ENCODE measurements at regions not wholly inside any gene's neighbourhood (a gene's known extent, or its start where the extent isn't known, plus 50 kb on each side); places are given as distances from the start of the nearest gene placed in this dataset.

DNA sequence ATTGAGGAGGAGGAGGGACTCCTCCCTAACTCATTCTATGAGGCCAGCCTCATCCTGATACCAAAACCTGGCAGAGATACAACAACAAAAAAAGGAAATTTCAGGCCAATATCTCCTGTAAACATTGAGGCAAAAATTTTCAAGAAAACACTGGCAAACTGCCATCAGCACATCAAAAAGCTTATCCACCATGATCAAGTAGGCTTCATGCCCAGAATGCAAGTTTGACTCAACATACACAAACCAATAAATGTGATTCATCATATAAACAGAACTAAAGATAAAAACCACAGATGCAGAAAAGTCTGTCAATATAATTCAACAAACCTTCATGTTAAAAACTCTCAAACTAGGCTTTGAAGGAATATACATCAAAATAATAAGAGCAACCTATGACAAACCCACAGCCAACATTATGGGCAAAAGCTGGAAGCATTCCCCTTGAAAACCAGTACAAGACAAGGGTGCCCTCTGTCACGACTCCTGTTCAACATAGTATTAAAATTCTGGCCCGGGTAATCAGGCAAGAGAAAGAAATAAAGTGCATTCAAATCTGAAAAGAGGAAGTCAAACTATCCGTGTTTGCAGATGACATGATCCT is 1014.3 kb downstream of the CBLN2 start:
- TF ChIP-seq, protein P1, sequence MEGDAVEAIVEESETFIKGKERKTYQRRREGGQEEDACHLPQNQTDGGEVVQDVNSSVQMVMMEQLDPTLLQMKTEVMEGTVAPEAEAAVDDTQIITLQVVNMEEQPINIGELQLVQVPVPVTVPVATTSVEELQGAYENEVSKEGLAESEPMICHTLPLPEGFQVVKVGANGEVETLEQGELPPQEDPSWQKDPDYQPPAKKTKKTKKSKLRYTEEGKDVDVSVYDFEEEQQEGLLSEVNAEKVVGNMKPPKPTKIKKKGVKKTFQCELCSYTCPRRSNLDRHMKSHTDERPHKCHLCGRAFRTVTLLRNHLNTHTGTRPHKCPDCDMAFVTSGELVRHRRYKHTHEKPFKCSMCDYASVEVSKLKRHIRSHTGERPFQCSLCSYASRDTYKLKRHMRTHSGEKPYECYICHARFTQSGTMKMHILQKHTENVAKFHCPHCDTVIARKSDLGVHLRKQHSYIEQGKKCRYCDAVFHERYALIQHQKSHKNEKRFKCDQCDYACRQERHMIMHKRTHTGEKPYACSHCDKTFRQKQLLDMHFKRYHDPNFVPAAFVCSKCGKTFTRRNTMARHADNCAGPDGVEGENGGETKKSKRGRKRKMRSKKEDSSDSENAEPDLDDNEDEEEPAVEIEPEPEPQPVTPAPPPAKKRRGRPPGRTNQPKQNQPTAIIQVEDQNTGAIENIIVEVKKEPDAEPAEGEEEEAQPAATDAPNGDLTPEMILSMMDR (IDR thresholded peaks at IDR 0.05; ENCODE audit: low read depth, low read length, missing control alignments), result no peak
- H3K4me3 ChIP-seq (replicated peaks; ENCODE audit: low read depth, low read length), result no peak overlapping the region
- no peak for DNase-seq (ENCODE audit: extremely low read depth, low read depth)

DNA sequence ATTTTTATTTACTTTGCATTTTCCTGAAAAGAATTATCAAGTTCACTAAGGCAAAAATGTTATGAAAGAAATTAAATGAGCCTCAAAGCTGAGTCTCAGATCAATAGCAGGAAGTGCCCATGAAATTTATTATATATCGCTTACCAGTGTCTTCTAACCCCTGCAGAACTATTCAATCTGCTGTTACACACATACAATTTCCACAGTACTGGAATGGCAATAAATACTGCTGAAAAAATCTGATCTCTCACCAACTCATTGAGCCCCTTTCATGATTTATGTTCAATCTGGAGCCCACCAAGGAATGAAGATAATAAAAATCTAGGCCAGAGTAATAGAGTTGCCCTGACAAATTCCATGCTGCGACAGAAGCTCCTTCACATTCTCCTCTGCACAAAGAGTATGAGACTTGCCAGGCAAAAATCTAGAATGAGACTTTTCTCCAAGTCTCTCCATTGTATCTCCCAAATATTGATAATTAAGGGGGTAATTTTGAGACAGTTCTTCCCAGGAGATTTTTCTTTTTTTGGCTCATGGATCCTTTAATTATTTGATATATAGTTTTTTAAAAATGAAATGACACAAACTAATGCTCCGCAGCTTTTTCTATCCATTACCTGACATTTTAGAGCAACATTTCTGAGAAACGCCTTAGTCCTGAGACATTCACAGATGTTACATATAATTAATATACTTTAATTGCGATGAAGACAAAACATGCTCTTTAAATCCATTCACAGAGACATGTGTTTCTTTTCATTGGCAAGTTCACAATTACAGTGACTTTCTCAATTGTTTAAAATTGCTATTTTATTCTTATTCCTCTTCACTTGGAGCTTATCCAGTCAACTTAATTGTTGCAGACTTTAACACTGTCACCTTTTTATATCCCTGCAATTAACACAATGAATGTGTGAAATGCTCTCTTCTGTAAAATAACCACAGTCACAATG is 1020.4 kb downstream of the CBLN2 start:
- TF ChIP-seq, protein P1 (IDR thresholded peaks at IDR 0.05; ENCODE audit: low read depth, low read length, missing control alignments), result no peak
- no peak for DNase-seq (ENCODE audit: extremely low read depth, low read depth)
- no peak overlapping the region for H3K4me3 ChIP-seq (replicated peaks; ENCODE audit: low read depth, low read length)

DNA sequence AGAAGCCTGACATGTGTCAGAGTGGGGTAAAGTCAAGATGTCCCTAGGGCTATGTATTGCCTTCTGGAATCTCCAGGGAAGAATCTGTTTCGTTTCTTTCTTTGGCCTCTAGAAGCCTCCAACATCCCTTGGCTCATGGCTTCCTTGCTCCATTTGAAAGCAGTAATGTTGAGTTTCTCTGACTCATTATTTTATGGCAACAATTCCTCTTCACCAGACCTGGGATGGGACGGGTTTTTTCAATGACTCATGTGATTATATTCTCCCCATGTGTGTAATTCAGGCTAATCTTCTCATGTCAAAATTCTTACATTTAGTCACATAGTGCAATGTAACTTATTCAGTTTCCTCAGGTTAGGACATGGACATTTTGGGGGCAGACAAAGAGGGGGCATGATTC is 1038.6 kb downstream of the CBLN2 start:
- DNase-seq (ENCODE audit: extremely low read depth, low read depth), result no peak
- TF ChIP-seq, protein P1 (IDR thresholded peaks at IDR 0.05; ENCODE audit: low read depth, low read length, missing control alignments), result no peak
- no peak overlapping the region for H3K4me3 ChIP-seq (replicated peaks; ENCODE audit: low read depth, low read length)

DNA sequence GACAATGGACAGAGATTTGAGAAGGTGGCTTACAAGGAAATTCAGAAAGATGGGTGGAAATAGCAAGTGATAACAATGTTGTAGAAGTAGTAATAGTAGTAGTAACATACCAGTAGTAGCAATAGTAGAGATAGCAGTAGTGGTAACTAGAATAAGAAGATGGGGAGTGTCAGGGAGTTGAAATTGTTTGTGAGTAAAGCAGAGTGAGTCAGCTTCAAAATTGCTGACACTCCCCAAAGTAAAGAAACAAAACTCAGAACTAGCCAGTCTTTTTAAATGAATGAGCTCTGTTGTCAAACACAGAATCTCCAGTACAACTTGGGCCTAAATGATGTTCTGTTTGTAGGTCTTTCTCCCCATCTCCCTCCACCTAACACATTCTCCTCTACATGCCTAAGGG is 1040.9 kb downstream of the CBLN2 start:
- DNase-seq (ENCODE audit: extremely low read depth, low read depth), result no peak
- H3K4me3 ChIP-seq (replicated peaks; ENCODE audit: low read depth, low read length), result no peak overlapping the region
- TF ChIP-seq, protein P1 (IDR thresholded peaks at IDR 0.05; ENCODE audit: low read depth, low read length, missing control alignments), result no peak

DNA sequence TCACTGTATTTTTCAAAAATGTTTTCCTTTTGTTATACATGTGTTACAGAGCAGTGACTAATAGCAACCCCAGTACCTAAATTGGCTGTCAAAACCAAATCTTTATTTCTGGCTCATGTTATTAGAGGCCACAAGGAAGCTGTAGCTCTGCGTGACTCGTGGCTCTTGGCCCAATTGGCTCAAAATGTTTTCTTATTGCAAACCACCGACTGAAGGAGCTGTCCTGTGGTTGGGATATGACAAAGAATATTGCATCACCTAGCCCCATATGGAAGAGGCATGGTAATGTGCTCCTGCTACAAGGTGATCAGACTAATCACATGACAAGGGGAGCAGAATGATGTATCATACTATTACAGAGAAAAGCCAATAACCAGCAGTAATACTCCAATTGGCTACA is 1058.5 kb downstream of the CBLN2 start:
- TF ChIP-seq, protein P1 (IDR thresholded peaks at IDR 0.05; ENCODE audit: low read depth, low read length, missing control alignments), result no peak
- no peak for DNase-seq (ENCODE audit: extremely low read depth, low read depth)
- H3K4me3 ChIP-seq (replicated peaks; ENCODE audit: low read depth, low read length), result no peak overlapping the region

DNA sequence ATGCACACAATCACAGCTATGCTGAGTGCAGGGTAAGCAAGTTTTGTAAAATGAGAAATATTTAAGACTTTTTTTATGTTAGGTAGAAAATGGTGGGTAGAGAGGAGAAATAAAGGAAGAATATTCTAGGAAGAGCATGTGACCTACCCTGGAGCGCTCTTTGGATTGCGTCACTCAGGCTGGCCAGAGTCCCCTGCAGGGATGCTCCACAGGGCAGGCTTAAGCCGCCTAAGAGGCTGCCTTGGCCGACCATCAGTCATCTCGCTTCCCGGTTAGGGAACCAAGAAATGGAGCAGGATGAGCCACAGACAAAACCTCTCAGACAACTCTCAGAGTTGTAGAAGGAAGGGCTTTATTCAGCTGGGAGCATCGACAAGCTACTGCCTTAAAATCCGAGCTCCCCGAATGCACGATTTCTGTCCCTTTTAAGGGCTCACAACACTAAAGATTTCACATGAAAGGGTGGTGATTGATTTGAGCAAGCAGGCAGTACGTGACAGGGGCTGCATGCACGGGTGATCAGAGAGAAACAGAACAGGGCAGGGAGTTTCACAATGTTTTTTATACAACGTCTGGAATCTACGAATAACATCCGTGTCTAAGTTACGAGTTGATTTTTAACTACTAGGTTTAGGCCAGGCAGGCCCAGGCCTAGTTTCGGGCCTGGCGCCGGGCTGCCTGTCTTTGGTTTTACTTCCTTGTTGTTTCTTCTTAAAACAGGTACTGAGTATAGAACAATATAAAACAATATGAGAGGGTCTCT is 1072.0 kb downstream of the CBLN2 start:
- TF ChIP-seq, protein P1 (IDR thresholded peaks at IDR 0.05; ENCODE audit: low read depth, low read length, missing control alignments), result no peak
- DNase-seq (ENCODE audit: extremely low read depth, low read depth), result no peak
- no peak overlapping the region for H3K4me3 ChIP-seq (replicated peaks; ENCODE audit: low read depth, low read length)
